ENCODE measurements at regions not wholly inside any gene's neighbourhood (a gene's known extent, or its start where the extent isn't known, plus 50 kb on each side); places are given as distances from the start of the nearest gene placed in this dataset.

DNA sequence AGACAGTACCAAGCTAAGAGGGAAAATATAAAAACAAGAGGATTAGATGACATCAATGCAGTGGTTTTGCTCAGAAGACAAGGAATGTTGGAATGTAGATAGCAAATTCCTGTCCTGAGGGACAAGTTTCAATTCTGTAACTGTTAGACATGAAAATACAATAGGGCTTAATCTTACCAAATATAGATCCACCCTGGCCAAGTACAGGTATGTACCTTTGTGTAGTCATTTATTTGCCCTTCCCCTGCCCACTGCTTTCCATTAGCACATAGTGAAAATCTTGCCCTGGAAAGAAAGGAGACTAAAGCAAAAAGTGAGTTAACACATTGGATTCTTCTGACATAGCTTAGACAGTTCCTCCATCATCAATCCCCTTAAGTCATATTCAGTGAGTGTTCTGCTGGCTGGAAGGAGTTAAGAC, 389.0 kb upstream of the THBS1 start:
- peaks cover 0 to 5% (median 0%) of the 10 kb centered on the region in 7 donors for H3K27me3 ChIP-seq (replicated peaks in 1 of 7)
- H3K4me3 ChIP-seq, result no peak overlapping the region

DNA sequence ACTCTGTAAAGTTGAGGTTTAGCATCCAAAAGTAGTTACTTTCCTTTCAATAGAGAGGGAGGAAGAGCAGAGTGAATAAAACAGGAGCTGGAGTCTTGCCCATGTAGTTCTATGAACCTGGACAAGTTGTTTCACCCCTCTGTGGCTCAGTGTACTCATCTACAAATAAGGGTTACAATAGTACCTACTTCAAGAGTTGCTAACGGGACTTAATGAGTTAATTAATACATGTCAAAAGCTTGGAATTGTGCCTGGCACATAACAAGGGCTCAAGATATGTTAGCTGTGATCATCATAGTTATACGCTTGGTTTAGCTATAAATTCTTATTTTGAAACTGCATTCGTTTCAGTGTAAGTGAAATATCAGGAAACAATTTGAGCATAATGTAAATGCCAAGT, 388.5 kb upstream of the THBS1 start:
- H3K9me3 ChIP-seq, result no peaks in the 10 kb centered on the region
- intact Hi-C loops (cut with DNase I; ENCODE audit: low total_unique reads), result no loop called here
- 70 to 83% (median 80%) methylated on average over 3 of the region's 3 CpGs for WGBS, 5 donors
- H3K27ac ChIP-seq, result no peak overlapping the region
- H3K4me1 ChIP-seq, result no peaks in the 10 kb centered on the region
- DNase-seq, result no peak
- H3K4me3 ChIP-seq, result no peak overlapping the region
- TF ChIP-seq, protein P1, sequence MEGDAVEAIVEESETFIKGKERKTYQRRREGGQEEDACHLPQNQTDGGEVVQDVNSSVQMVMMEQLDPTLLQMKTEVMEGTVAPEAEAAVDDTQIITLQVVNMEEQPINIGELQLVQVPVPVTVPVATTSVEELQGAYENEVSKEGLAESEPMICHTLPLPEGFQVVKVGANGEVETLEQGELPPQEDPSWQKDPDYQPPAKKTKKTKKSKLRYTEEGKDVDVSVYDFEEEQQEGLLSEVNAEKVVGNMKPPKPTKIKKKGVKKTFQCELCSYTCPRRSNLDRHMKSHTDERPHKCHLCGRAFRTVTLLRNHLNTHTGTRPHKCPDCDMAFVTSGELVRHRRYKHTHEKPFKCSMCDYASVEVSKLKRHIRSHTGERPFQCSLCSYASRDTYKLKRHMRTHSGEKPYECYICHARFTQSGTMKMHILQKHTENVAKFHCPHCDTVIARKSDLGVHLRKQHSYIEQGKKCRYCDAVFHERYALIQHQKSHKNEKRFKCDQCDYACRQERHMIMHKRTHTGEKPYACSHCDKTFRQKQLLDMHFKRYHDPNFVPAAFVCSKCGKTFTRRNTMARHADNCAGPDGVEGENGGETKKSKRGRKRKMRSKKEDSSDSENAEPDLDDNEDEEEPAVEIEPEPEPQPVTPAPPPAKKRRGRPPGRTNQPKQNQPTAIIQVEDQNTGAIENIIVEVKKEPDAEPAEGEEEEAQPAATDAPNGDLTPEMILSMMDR (IDR thresholded peaks at IDR 0.05 in 8 of 11, conservative IDR thresholded peaks at IDR 0.05 in 3 of 11), result no peak
- TF ChIP-seq POLR2A (IDR thresholded peaks at IDR 0.05), result no peak
- TF ChIP-seq POLR2AphosphoS5 (IDR thresholded peaks at IDR 0.05), result no peak
- H3K36me3 ChIP-seq, result no peaks in the 10 kb centered on the region
- peaks cover 0 to 5% (median 0%) of the 10 kb centered on the region in 7 donors for H3K27me3 ChIP-seq (replicated peaks in 1 of 7)

More for the DNA sequence above, 389.0 kb upstream of the THBS1 start:
- intact Hi-C loops (cut with DNase I; ENCODE audit: low total_unique reads), result no loop called here
- no peaks in the 10 kb centered on the region for H3K9me3 ChIP-seq
- no peak for DNase-seq
- H3K27ac ChIP-seq, result no peak overlapping the region
- no peak for TF ChIP-seq POLR2AphosphoS5 (IDR thresholded peaks at IDR 0.05)
- TF ChIP-seq POLR2A (IDR thresholded peaks at IDR 0.05), result no peak
- no peaks in the 10 kb centered on the region for H3K4me1 ChIP-seq
- no peaks in the 10 kb centered on the region for H3K36me3 ChIP-seq

DNA sequence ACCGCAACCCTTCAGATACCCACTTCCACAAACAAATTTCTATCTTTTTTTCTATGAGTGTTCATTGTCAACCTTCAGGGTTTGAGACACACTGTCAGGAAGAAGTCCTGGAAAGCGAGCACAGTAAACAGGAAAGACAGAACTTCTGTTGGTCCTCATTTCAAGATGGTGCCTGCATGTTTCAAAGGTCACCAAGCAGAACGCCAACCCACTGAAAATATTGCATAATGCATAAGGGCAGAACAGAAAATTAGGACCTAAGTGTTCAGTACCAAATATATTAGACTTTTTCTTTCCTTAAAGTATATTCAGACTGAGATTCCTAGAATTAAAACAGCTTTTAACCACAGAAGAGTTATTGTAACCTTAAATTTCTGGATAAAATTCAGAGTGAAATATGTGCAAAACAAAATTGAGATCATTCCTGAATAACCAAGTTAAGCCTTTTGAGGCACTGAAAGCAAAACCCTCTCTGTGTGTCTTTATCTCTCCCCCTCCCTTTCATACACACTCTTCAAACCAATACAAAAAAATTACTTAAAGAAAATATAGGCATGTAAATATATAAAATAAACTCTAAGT, 387.8 kb upstream of the THBS1 start:
- TF ChIP-seq, protein P1 (IDR thresholded peaks at IDR 0.05 in 8 of 11, conservative IDR thresholded peaks at IDR 0.05 in 3 of 11), result no peak
- TF ChIP-seq POLR2AphosphoS5 (IDR thresholded peaks at IDR 0.05) (no peak), POLR2A (IDR thresholded peaks at IDR 0.05) (no peak)
- no peaks in the 10 kb centered on the region for H3K4me1 ChIP-seq
- H3K36me3 ChIP-seq, result no peaks in the 10 kb centered on the region
- no peak overlapping the region for H3K27ac ChIP-seq
- H3K27me3 ChIP-seq (replicated peaks in 1 of 7), result peaks cover 0 to 5% (median 0%) of the 10 kb centered on the region in 7 donors
- intact Hi-C loops (cut with DNase I; ENCODE audit: low total_unique reads), result no loop called here
- H3K9me3 ChIP-seq, result no peaks in the 10 kb centered on the region
- DNase-seq, result no peak
- WGBS, 5 donors, result 76 to 90% (median 81%) methylated on average over 3 of the region's 3 CpGs
- H3K4me3 ChIP-seq, result no peak overlapping the region

DNA sequence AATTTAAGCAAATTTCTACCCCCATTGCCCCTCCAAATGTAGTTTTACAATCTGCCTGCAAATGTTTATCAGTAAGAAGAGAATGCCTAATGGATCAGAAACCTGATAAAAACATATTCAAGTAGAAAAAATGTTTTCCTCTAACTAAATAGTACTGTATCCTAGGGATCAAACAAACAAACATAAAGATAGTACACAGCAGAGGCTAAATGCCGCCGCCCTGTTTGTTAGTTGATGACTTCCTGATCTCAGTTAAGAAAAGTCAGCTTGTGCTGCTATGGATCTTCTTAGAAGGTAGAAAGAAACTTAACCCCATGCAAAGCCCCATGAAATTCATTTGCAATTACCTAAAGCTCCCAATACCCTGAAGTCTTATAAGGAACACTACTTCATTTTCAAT, 387.3 kb upstream of the THBS1 start:
- Histone ChIP-seq H3K27me3 (replicated peaks in 1 of 7) (peaks cover 0 to 5% (median 0%) of the 10 kb centered on the region in 7 donors), H3K27ac (no peak overlapping the region), H3K4me1 (no peaks in the 10 kb centered on the region), H3K36me3 (no peaks in the 10 kb centered on the region), H3K9me3 (no peaks in the 10 kb centered on the region), H3K4me3 (no peak overlapping the region)
- intact Hi-C loops (cut with DNase I; ENCODE audit: low total_unique reads), result no loop called here
- TF ChIP-seq POLR2A (IDR thresholded peaks at IDR 0.05) (no peak), POLR2AphosphoS5 (IDR thresholded peaks at IDR 0.05) (no peak)
- TF ChIP-seq, protein P1 (IDR thresholded peaks at IDR 0.05 in 8 of 11, conservative IDR thresholded peaks at IDR 0.05 in 3 of 11), result no peak
- DNase-seq, result no peak
- WGBS, 5 donors, result 89 to 98% (median 93%) methylated on average over 2 of the region's 2 CpGs

All from spleen (tissue), 11 donors.